Suprapubic skin (tissue), 3 donors: ENCODE measurements at regions not wholly inside any gene's neighbourhood (a gene's known extent, or its start where the extent isn't known, plus 50 kb on each side); places are given as distances from the start of the nearest gene placed in this dataset.

Experiments
- CTCF ChIP-seq, 2 donors: fragments of 200-600 bp in 1 of 2; fragments of 450-650 bp in 1 of 2; sonication (generic) in 1 of 2; IDR thresholded peaks; one replicate each; pipeline ENCODE4 v1.5.1; 2016 to 2019; ENCODE audit warnings: antibody characterized with exemption in 2 of 2, mild to moderate bottlenecking in 1 of 2, moderate library complexity in 1 of 2
- POLR2AphosphoS5 ChIP-seq, 3 donors: sonication (generic); formaldehyde crosslinking; IDR thresholded peaks; one replicate each; pipeline ENCODE4 v1.6.1; 2017; ENCODE audit warnings: antibody characterized with exemption in 3 of 3

- TF ChIP-seq CTCF (IDR thresholded peaks at IDR 0.05) (no peak), POLR2AphosphoS5 (IDR thresholded peaks at IDR 0.05) (no peak)
These were observed 55.5 kb upstream of the RASGRP1 start for GRCh38 chr15:38620098-38620497.
